K562 (cell line): ENCODE measurements at regions not wholly inside any gene's neighbourhood (a gene's known extent, or its start where the extent isn't known, plus 50 kb on each side); places are given as distances from the start of the nearest gene placed in this dataset.

Experiments
- ARID3B ChIP-seq: fragments of 250-450 bp; sonication (Bioruptor Pico); IDR thresholded peaks from 2 replicates; pipeline ENCODE4 v1.4.0; 2020; ENCODE audit warnings: borderline replicate concordance
- CREB1 ChIP-seq, 2 experiments: sonication (generic) in 1 of 2; formaldehyde crosslinking in 1 of 2; IDR thresholded peaks; 2 replicates each; pipeline versions ENCODE4 v1.6.1 to v1.8.0; 2012 to 2022; ENCODE audit warnings: inconsistent platforms in 1 of 2, mild to moderate bottlenecking in 1 of 2, missing genetic modification reagents in 1 of 2, moderate library complexity in 1 of 2
- CTCFL ChIP-seq: IDR thresholded peaks from 2 replicates; pipeline ENCODE4 v1.6.1; 2011; ENCODE audit warnings: borderline replicate concordance, low read depth, mild to moderate bottlenecking, moderate library complexity, low read length; ENCODE audit not compliant: insufficient read depth, poor library complexity, severe bottlenecking
- ELF1 ChIP-seq: fragments of 200-800 bp; sonication (Bioruptor generic); IDR thresholded peaks from 2 replicates; pipeline ENCODE4 v1.6.1; 2016; ENCODE audit warnings: missing genetic modification characterization, missing compliant biosample characterization
- FOSL1 ChIP-seq: fragments of 200-800 bp; sonication (Bioruptor generic); conservative IDR thresholded peaks from 2 replicates; pipeline ENCODE4 v1.6.1; 2016; ENCODE audit warnings: missing genetic modification characterization, missing compliant biosample characterization
- FOXK1 ChIP-seq: sonication (generic); formaldehyde crosslinking; IDR thresholded peaks from 2 replicates; pipeline ENCODE4 v1.8.0; 2022; ENCODE audit warnings: missing genetic modification reagents, mild to moderate bottlenecking, borderline replicate concordance
- GABPB1 ChIP-seq: sonication (generic); formaldehyde crosslinking; IDR thresholded peaks from 2 replicates; pipeline ENCODE4 v1.8.0; 2022; ENCODE audit warnings: mild to moderate bottlenecking, missing genetic modification reagents
- GTF2B ChIP-seq: IDR thresholded peaks from 2 replicates; pipeline ENCODE4 v1.6.1; 2011; ENCODE audit not compliant: insufficient read length; ENCODE audit errors: extremely low read depth
- GTF2F1 ChIP-seq: IDR thresholded peaks from 2 replicates; pipeline ENCODE4 v1.6.1; 2011; ENCODE audit warnings: low read depth, low read length, improper control_type of control experiment
- HBP1 ChIP-seq: fragments of 450-650 bp; formaldehyde crosslinking; IDR thresholded peaks from 2 replicates; pipeline ENCODE4 v1.4.0; 2022; ENCODE audit warnings: missing genetic modification characterization
- KAT2B ChIP-seq: IDR thresholded peaks from one replicate; pipeline ENCODE4 v1.6.1; 2012; ENCODE audit warnings: low read depth, mild to moderate bottlenecking, control low read depth, inconsistent platforms, low read length, moderate library complexity
- MEF2D ChIP-seq: conservative IDR thresholded peaks from 2 replicates; pipeline ENCODE4 v1.6.1; 2016; ENCODE audit warnings: low read depth, missing genetic modification characterization, missing compliant biosample characterization
- NR2F6 ChIP-seq: fragments of 450-650 bp; formaldehyde crosslinking; IDR thresholded peaks from 2 replicates; pipeline ENCODE4 v1.4.0; 2020; ENCODE audit warnings: mild to moderate bottlenecking
- POLR3A ChIP-seq: IDR thresholded peaks from 2 replicates; pipeline ENCODE4 v1.6.1; 2011; ENCODE audit warnings: borderline replicate concordance, mild to moderate bottlenecking, moderate library complexity; ENCODE audit not compliant: insufficient read length, insufficient read depth; ENCODE audit errors: extremely low read depth
- PTRF ChIP-seq: fragments of 450-650 bp; IDR thresholded peaks from 2 replicates; pipeline ENCODE4 v1.6.1; 2016; ENCODE audit warnings: mild to moderate bottlenecking, missing genetic modification characterization, missing compliant biosample characterization
- THRAP3 ChIP-seq: fragments of 450-650 bp; IDR thresholded peaks from 2 replicates; pipeline ENCODE4 v1.6.1; 2016; ENCODE audit warnings: mild to moderate bottlenecking, inconsistent platforms, borderline replicate concordance
- ZFPM2 ChIP-seq: fragments of 250-450 bp; sonication (Bioruptor Pico); IDR thresholded peaks from 2 replicates; pipeline ENCODE4 v1.5.1; 2022; ENCODE audit warnings: mild to moderate bottlenecking
- ZNF124 ChIP-seq: sonication (generic); formaldehyde crosslinking; IDR thresholded peaks from 2 replicates; pipeline ENCODE4 v1.8.1; 2022; ENCODE audit warnings: missing genetic modification reagents
- ZNF175 ChIP-seq: fragments of 200-800 bp; sonication (Bioruptor generic); IDR thresholded peaks from 2 replicates; pipeline ENCODE4 v1.6.1; 2016; ENCODE audit warnings: low read depth, mild to moderate bottlenecking, missing genetic modification characterization, missing compliant biosample characterization
- ZNF639 ChIP-seq, 2 experiments: fragments of 200-800 bp in 1 of 2; sonication (Bioruptor generic) in 1 of 2; sonication (generic) in 1 of 2; formaldehyde crosslinking in 1 of 2; IDR thresholded peaks in 1 of 2; conservative IDR thresholded peaks in 1 of 2; 2 replicates each; pipeline versions ENCODE4 v1.5.0 to v1.6.1; 2016 to 2020; ENCODE audit warnings: missing compliant biosample characterization in 1 of 2, missing genetic modification characterization in 1 of 2, missing genetic modification reagents in 1 of 2
- ZNF778 ChIP-seq: fragments of 450-650 bp; formaldehyde crosslinking; IDR thresholded peaks from 2 replicates; pipeline ENCODE4 v1.4.0; 2020; ENCODE audit warnings: mild to moderate bottlenecking, moderate library complexity

GRCh38 chr12:32021346-32021773, 62.1 kb downstream of the RESF1 start (continued):
- TF ChIP-seq CTCFL: no peak
- no peak for TF ChIP-seq GTF2F1
- peak; percentile 99 for TF ChIP-seq MEF2D
- TF ChIP-seq ZNF124 (CRISPR knock-in tag): no peak
- TF ChIP-seq ELF1 (tag): peak; percentile 26
- TF ChIP-seq KAT2B: no peak
- TF ChIP-seq NR2F6 (CRISPR knock-in tag): peak; percentile 91
- TF ChIP-seq GABPB1 (CRISPR knock-in tag): no peak
- peak in 1 of 2 experiments; percentile 98; a peak in 2 of 4 replicates for TF ChIP-seq ZNF639 (CRISPR knock-in tag; conservative IDR thresholded peaks at IDR 0.05 in 1 of 2, IDR thresholded peaks at IDR 0.05 in 1 of 2)
- TF ChIP-seq CREB1 (IDR thresholded peaks at IDR 0.05): no peak
- TF ChIP-seq CREB1 (CRISPR knock-in tag; IDR thresholded peaks at IDR 0.05): no peak
- peak; percentile 97 for TF ChIP-seq ZFPM2
- peak; percentile 94; the same call in 1 of the 2 replicates for TF ChIP-seq ARID3B
- TF ChIP-seq FOXK1 (CRISPR knock-in tag): no peak
- TF ChIP-seq FOSL1: no peak
- peak; percentile 97 for TF ChIP-seq HBP1 (CRISPR knock-in tag)
- TF ChIP-seq ZNF175 (CRISPR knock-in tag): peak; percentile 99
- no peak for TF ChIP-seq POLR3A
- TF ChIP-seq ZNF778: no peak
- TF ChIP-seq GTF2B: no peak
- TF ChIP-seq THRAP3: no peak
- TF ChIP-seq PTRF (tag): peak; percentile 99
